K562 (cell line): ENCODE measurements at regions not wholly inside any gene's neighbourhood (a gene's known extent, or its start where the extent isn't known, plus 50 kb on each side); places are given as distances from the start of the nearest gene placed in this dataset.

Source experiments
- ATAC-seq: fragments of 200-7000 bp; cut with Tn5 transposase; 3 replicates; pipeline ENCODE4 v1.9.1; 2020; ENCODE audit warnings: moderate library complexity
- BruUV-seq: library from RNA; stranded (reverse); fragments of 400-500 nt; replicated peaks from 2 replicates; lab custom pipeline; 2021; lab: Mats Ljungman, UMichigan
- CTCF ChIA-PET: fragments of 300-600 bp; formaldehyde crosslinking; extraction: SDS; loops from one replicate; lab custom pipeline; 2021; ENCODE audit warnings: low intra/inter-chr PET ratio; lab: Yijun Ruan, JAX
- POLR2A ChIA-PET: fragments of 300-600, 350-650 bp; sonication (Branson Sonifier 250); formaldehyde crosslinking; extraction: SDS; loops from one replicate; lab custom pipeline; 2021; ENCODE audit warnings: antibody characterized with exemption, inconsistent platforms; lab: Yijun Ruan, JAX
- DNase-seq, 4 experiments: peaks; one replicate each; pipeline versions ENCODE4 v3.0.0 to v3.0.0-alpha.2; 2011 to 2018; ENCODE audit warnings: low spot score in 3 of 4, mixed read lengths in 3 of 4; ENCODE audit errors: extremely low read depth in 1 of 4
- FAIRE-seq: peaks from 2 replicates; lab custom pipeline; 2011; peaks lifted over from hg19 to GRCh38; lab: Jason Lieb, UNC
- H2AFZ ChIP-seq: 2 replicates; pipeline ENCODE4 v1.6.0; 2011; ENCODE audit warnings: low read depth, low read length, control low read depth, inconsistent platforms
- H3K27ac ChIP-seq: fragments of 200-600 bp; 3 replicates; pipeline ENCODE4 v1.8.0; 2011; ENCODE audit warnings: low read depth, mild to moderate bottlenecking, control low read depth, inconsistent platforms, low read length, moderate library complexity, mixed read lengths; ENCODE audit errors: extremely low read depth
- H3K27me3 ChIP-seq, 2 experiments: fragments of 300-600 bp in 1 of 2; 2 replicates in 1 of 2; 3 replicates in 1 of 2; pipeline versions ENCODE4 v1.6.0 to v1.8.0; 2011; ENCODE audit warnings: inconsistent platforms in 2 of 2, low read length in 2 of 2, mild to moderate bottlenecking in 1 of 2, mixed read lengths in 1 of 2, moderate library complexity in 1 of 2; ENCODE audit not compliant: control insufficient read depth in 2 of 2, insufficient read depth in 2 of 2
- H3K36me3 ChIP-seq: fragments of 300-600 bp; 3 replicates; pipeline ENCODE4 v1.8.0; 2011; ENCODE audit warnings: mild to moderate bottlenecking, low read length, inconsistent platforms; ENCODE audit not compliant: control insufficient read depth, insufficient read depth
- H3K4me1 ChIP-seq, 2 experiments: fragments of 200-600 bp in 1 of 2; replicated peaks in 1 of 2; 2 replicates in 1 of 2; 3 replicates in 1 of 2; pipeline versions ENCODE4 v1.5.1 to v1.8.0; 2011; ENCODE audit warnings: inconsistent platforms in 2 of 2, low read length in 2 of 2, mild to moderate bottlenecking in 1 of 2, mixed read lengths in 1 of 2, moderate library complexity in 1 of 2; ENCODE audit not compliant: control insufficient read depth in 2 of 2, insufficient read depth in 2 of 2
- H3K4me2 ChIP-seq: 2 replicates; pipeline ENCODE4 v1.6.1; 2011; ENCODE audit warnings: low read length, control low read depth, inconsistent platforms, mixed read lengths; ENCODE audit not compliant: insufficient read depth
- H3K4me3 ChIP-seq: fragments of 200-600 bp; sonication (generic), shearing (Covaris generic); 2 replicates; pipeline ENCODE4 v1.5.1; 2016; ENCODE audit warnings: control low read depth, inconsistent platforms
- H3K79me2 ChIP-seq: fragments of 200-600 bp; 3 replicates; pipeline ENCODE4 v1.8.0; 2011; ENCODE audit warnings: low read length, inconsistent platforms; ENCODE audit not compliant: control insufficient read depth, insufficient read depth
- H3K9ac ChIP-seq, 2 experiments: 2 replicates each; pipeline versions ENCODE4 v1.6.0 to v1.6.1; 2011; ENCODE audit warnings: low read depth in 2 of 2, low read length in 2 of 2, control low read depth in 1 of 2, inconsistent platforms in 1 of 2, mild to moderate bottlenecking in 1 of 2, mixed read lengths in 1 of 2; ENCODE audit not compliant: insufficient read depth in 1 of 2
- H3K9me1 ChIP-seq: one replicate; pipeline ENCODE4 v1.6.0; 2011; ENCODE audit warnings: inconsistent platforms, mild to moderate bottlenecking, low read length, moderate library complexity; ENCODE audit not compliant: control insufficient read depth, insufficient read depth
- H3K9me3 ChIP-seq: replicated peaks from 2 replicates; pipeline ENCODE4 v1.5.1; 2011; ENCODE audit warnings: low read depth, low read length, inconsistent platforms; ENCODE audit not compliant: control insufficient read depth, insufficient read depth
- H4K20me1 ChIP-seq: replicated peaks from 2 replicates; pipeline ENCODE4 v1.6.1; 2011; ENCODE audit warnings: low read length, inconsistent platforms, mixed read lengths; ENCODE audit not compliant: control insufficient read depth, insufficient read depth
- ARID1B ChIP-seq: fragments of 450-650 bp; IDR thresholded peaks from 2 replicates; pipeline ENCODE4 v1.6.1; 2016; ENCODE audit warnings: antibody characterized with exemption, mild to moderate bottlenecking, inconsistent platforms
- FOXP1 ChIP-seq: sonication (generic); formaldehyde crosslinking; IDR thresholded peaks from 2 replicates; pipeline ENCODE4 v1.8.0; 2022; ENCODE audit warnings: mild to moderate bottlenecking, missing genetic modification reagents
- HDAC1 ChIP-seq, 2 experiments: fragments of 450-650 bp; IDR thresholded peaks; 2 replicates each; pipeline ENCODE4 v1.6.1; 2016 to 2017; ENCODE audit warnings: inconsistent platforms in 1 of 2, mild to moderate bottlenecking in 1 of 2, moderate library complexity in 1 of 2
- HSF4 ChIP-seq: fragments of 250-450 bp; sonication (Bioruptor Pico); IDR thresholded peaks from 2 replicates; pipeline ENCODE4 v2.1.2; 2022; ENCODE audit warnings: mild to moderate bottlenecking, moderate library complexity, borderline replicate concordance
- KLF10 ChIP-seq: fragments of 250-450 bp; sonication (Bioruptor Pico); IDR thresholded peaks from 2 replicates; pipeline ENCODE4 v1.6.1; 2021; ENCODE audit warnings: matching md5 sums
- MBD2 ChIP-seq: sonication (generic); IDR thresholded peaks from 2 replicates; pipeline ENCODE4 v1.6.1; 2016; ENCODE audit warnings: low read depth, borderline replicate concordance
- NFE2L1 ChIP-seq: fragments of 450-650 bp; IDR thresholded peaks from 2 replicates; pipeline ENCODE4 v1.6.1; 2016; ENCODE audit warnings: missing genetic modification characterization, low read depth, mild to moderate bottlenecking, missing compliant biosample characterization, moderate library complexity, borderline replicate concordance
- PHF8 ChIP-seq: fragments of 200-600 bp; sonication (generic); IDR thresholded peaks from 2 replicates; pipeline ENCODE4 v1.6.1; 2012; ENCODE audit warnings: mixed run types, mild to moderate bottlenecking, inconsistent platforms, low read length, moderate library complexity, borderline replicate concordance
- POLR2B ChIP-seq: fragments of 450-650 bp; IDR thresholded peaks from 2 replicates; pipeline ENCODE4 v1.6.1; 2018; ENCODE audit warnings: low read depth; ENCODE audit not compliant: partially characterized antibody
- POLR2G ChIP-seq: fragments of 200-400 bp; formaldehyde crosslinking; IDR thresholded peaks from 2 replicates; pipeline ENCODE4 v1.6.1; 2017; ENCODE audit warnings: low read depth, mild to moderate bottlenecking, antibody characterized with exemption, low read length, moderate library complexity
- TAF7 ChIP-seq: fragments of 450-650 bp; IDR thresholded peaks from 2 replicates; pipeline ENCODE4 v1.6.1; 2016; ENCODE audit warnings: missing genetic modification characterization, missing compliant biosample characterization
- ZNF431 ChIP-seq: sonication (generic); formaldehyde crosslinking; IDR thresholded peaks from 2 replicates; pipeline ENCODE4 v1.8.0; 2022; ENCODE audit warnings: mild to moderate bottlenecking, missing genetic modification reagents
- ZNF778 ChIP-seq: fragments of 450-650 bp; formaldehyde crosslinking; IDR thresholded peaks from 2 replicates; pipeline ENCODE4 v1.4.0; 2020; ENCODE audit warnings: mild to moderate bottlenecking, moderate library complexity
- WGBS: fragments of 100-300 bp; shearing (Covaris generic); methylation state at CpG from one replicate; pipeline ENCODE4 v1.1.6; 2016; ENCODE audit warnings: low coverage, mixed read lengths; ENCODE audit not compliant: insufficient coverage; ENCODE audit errors: missing lambda C conversion rate; 5-methylcytosine and 5-hydroxymethylcytosine counted together
- in situ Hi-C: fragments of 300-500 bp; cut with MboI; formaldehyde crosslinking; loops from 4 replicates; pipeline ENCODE4 v1.15.0; 2018; ENCODE audit warnings: inconsistent platforms, mixed read lengths
- intact Hi-C: fragments of 100-400 bp; cut with micrococcal nuclease; formaldehyde crosslinking; loops from 2 replicates; pipeline ENCODE4 v1.14.2; 2022
- TF ChIP-seq, protein P1 (sequence below): fragments of 450-650 bp; formaldehyde crosslinking; IDR thresholded peaks from 2 replicates; pipeline ENCODE4 v1.4.0; 2022; ENCODE audit warnings: missing genetic modification characterization

- no peak overlapping the region for H3K4me2 ChIP-seq
- H3K27me3 ChIP-seq, result no peaks in the 10 kb centered on the region
- intact Hi-C loops, result no loop called here
- no peaks in the 10 kb centered on the region for H3K9me1 ChIP-seq
- WGBS, result 0% methylated on average over 4 of the region's 4 CpGs
- no peak overlapping the region for H2AFZ ChIP-seq
- no peak overlapping the region for H3K4me3 ChIP-seq
- H3K4me1 ChIP-seq, result no peaks in the 10 kb centered on the region
- no peak overlapping the region for H3K27ac ChIP-seq
- H3K9me3 ChIP-seq, result no peaks in the 10 kb centered on the region
- FAIRE-seq, result no peak
- no peaks in the 10 kb centered on the region for H4K20me1 ChIP-seq
- POLR2A ChIA-PET, result no interaction called here
- no peaks in the 10 kb centered on the region for H3K36me3 ChIP-seq
- H3K79me2 ChIP-seq, result no peaks in the 10 kb centered on the region
- TF ChIP-seq TAF7 (tag), result no peak
- TF ChIP-seq, protein P1, sequence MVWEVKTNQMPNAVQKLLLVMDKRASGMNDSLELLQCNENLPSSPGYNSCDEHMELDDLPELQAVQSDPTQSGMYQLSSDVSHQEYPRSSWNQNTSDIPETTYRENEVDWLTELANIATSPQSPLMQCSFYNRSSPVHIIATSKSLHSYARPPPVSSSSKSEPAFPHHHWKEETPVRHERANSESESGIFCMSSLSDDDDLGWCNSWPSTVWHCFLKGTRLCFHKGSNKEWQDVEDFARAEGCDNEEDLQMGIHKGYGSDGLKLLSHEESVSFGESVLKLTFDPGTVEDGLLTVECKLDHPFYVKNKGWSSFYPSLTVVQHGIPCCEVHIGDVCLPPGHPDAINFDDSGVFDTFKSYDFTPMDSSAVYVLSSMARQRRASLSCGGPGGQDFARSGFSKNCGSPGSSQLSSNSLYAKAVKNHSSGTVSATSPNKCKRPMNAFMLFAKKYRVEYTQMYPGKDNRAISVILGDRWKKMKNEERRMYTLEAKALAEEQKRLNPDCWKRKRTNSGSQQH (CRISPR knock-in tag), result no peak
- TF ChIP-seq, all 486 proteins: peak for 0
- H3K9ac ChIP-seq, result no peak overlapping the region
- in situ Hi-C loops, result no loop called here
- CTCF ChIA-PET, result no interaction called here
- DNase-seq (no peak), ATAC-seq (no peak)
- BruUV-seq, result no TSS peak
These were observed 1193.4 kb downstream of the CDH11 start for GRCh38 chr16:63928421-63928820.

- no peak for TF ChIP-seq ZNF778 (CRISPR knock-in tag)
- no peak for TF ChIP-seq POLR2G
- TF ChIP-seq HSF4 (CRISPR knock-in tag), result no peak
- TF ChIP-seq NFE2L1 (tag), result no peak
- TF ChIP-seq HDAC1 (IDR thresholded peaks at IDR 0.05), result no peak
- TF ChIP-seq MBD2, result no peak
- TF ChIP-seq KLF10 (CRISPR knock-in tag), result no peak
- no peak for TF ChIP-seq PHF8
- TF ChIP-seq FOXP1 (CRISPR knock-in tag), result no peak
- TF ChIP-seq ARID1B, result no peak
- TF ChIP-seq ZNF431 (CRISPR knock-in tag), result no peak
- TF ChIP-seq POLR2B, result no peak
These were observed 1196.6 kb downstream of the CDH11 start for GRCh38 chr16:63925221-63925620.

More at GRCh38 chr16:63925221-63925620, 1196.6 kb downstream of the CDH11 start:
- in situ Hi-C loops (no loop called here), intact Hi-C loops (no loop called here)
- Histone ChIP-seq H3K27me3 (no peaks in the 10 kb centered on the region), H3K9me1 (no peaks in the 10 kb centered on the region), H4K20me1 (no peaks in the 10 kb centered on the region), H3K4me3 (no peak overlapping the region), H3K4me2 (no peak overlapping the region), H3K9ac (no peak overlapping the region), H2AFZ (no peak overlapping the region), H3K27ac (no peak overlapping the region), H3K9me3 (no peaks in the 10 kb centered on the region), H3K79me2 (no peaks in the 10 kb centered on the region), H3K36me3 (no peaks in the 10 kb centered on the region), H3K4me1 (no peaks in the 10 kb centered on the region)
- CTCF ChIA-PET, result no interaction called here
- WGBS, result 0% methylated on average over 5 of the region's 5 CpGs
- no TSS peak for BruUV-seq
- POLR2A ChIA-PET, result no interaction called here
- ATAC-seq, result no peak
- no peak for FAIRE-seq
- DNase-seq, result no peak
